ENCODE measurements at regions not wholly inside any gene's neighbourhood (a gene's known extent, or its start where the extent isn't known, plus 50 kb on each side); places are given as distances from the start of the nearest gene placed in this dataset.

DNA sequence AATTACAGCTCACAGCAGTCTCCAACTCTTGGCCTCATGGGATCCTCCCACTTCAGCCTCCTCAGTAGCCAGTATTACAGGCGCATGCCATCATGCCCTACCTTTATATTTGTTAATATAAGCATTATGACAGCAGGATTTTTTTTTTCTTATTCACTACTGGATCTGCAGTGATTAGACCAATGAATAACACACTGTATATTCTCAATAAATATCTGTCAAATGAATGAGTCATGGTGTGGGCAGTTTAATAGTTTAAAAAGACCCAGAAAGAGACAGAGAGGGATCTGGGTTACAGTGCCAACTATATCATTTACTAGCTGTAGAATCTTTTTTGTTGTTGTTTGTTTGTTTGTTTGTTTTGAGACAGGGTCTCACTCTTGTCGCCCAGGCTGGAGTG is 62.4 kb upstream of the LTBP1 start:
- TF ChIP-seq, protein P1, sequence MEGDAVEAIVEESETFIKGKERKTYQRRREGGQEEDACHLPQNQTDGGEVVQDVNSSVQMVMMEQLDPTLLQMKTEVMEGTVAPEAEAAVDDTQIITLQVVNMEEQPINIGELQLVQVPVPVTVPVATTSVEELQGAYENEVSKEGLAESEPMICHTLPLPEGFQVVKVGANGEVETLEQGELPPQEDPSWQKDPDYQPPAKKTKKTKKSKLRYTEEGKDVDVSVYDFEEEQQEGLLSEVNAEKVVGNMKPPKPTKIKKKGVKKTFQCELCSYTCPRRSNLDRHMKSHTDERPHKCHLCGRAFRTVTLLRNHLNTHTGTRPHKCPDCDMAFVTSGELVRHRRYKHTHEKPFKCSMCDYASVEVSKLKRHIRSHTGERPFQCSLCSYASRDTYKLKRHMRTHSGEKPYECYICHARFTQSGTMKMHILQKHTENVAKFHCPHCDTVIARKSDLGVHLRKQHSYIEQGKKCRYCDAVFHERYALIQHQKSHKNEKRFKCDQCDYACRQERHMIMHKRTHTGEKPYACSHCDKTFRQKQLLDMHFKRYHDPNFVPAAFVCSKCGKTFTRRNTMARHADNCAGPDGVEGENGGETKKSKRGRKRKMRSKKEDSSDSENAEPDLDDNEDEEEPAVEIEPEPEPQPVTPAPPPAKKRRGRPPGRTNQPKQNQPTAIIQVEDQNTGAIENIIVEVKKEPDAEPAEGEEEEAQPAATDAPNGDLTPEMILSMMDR (IDR thresholded peaks at IDR 0.05; ENCODE audit: poor library complexity), result no peak
- no peak for TF ChIP-seq EZH2phosphoT487 (IDR thresholded peaks at IDR 0.05; ENCODE audit: low read depth, severe bottlenecking, unreplicated experiment)
